Activated T-helper 1 cell treated with anti-CD3 and anti-CD28 coated beads, Interleukin-12 subunit alpha, Interleukin-12 subunit beta, Interleukin-2, Interleukin-4 antibody, amounts not matched to agents 30 ng/mL and 10 ng/mL and 1 ng/mL, durations not matched to agents 14 hours and 24 hours and 36 hours (primary cell): ENCODE measurements at regions not wholly inside any gene's neighbourhood (a gene's known extent, or its start where the extent isn't known, plus 50 kb on each side); places are given as distances from the start of the nearest gene placed in this dataset.

Experiments used
- DNase-seq: peaks from one replicate; pipeline ENCODE4 v3.0.0; 2021; ENCODE audit warnings: low spot score
- H3K27ac Mint-ChIP-seq: one replicate; pipeline ENCODE4 v1.8.0; 2021; ENCODE audit warnings: mild to moderate bottlenecking, mixed read lengths
- H3K27me3 Mint-ChIP-seq: one replicate; pipeline ENCODE4 v1.8.0; 2022; ENCODE audit warnings: mild to moderate bottlenecking, moderate library complexity, mixed read lengths; ENCODE audit not compliant: insufficient read depth
- H3K36me3 Mint-ChIP-seq: one replicate; pipeline ENCODE4 v1.8.0; 2021; ENCODE audit warnings: low read depth, mixed read lengths
- H3K4me1 Mint-ChIP-seq: one replicate; pipeline ENCODE4 v1.8.0; 2021; ENCODE audit warnings: low read depth, mixed read lengths
- H3K4me3 Mint-ChIP-seq: one replicate; pipeline ENCODE4 v1.8.0; 2021; ENCODE audit warnings: mild to moderate bottlenecking, moderate library complexity, mixed read lengths
- H3K9me3 Mint-ChIP-seq: one replicate; pipeline ENCODE4 v1.8.0; 2021; ENCODE audit warnings: mixed read lengths
- intact Hi-C: fragments of 100-400 bp; cut with micrococcal nuclease; formaldehyde crosslinking; loops from one replicate; pipeline ENCODE4 v1.15.1; 2024

DNA sequence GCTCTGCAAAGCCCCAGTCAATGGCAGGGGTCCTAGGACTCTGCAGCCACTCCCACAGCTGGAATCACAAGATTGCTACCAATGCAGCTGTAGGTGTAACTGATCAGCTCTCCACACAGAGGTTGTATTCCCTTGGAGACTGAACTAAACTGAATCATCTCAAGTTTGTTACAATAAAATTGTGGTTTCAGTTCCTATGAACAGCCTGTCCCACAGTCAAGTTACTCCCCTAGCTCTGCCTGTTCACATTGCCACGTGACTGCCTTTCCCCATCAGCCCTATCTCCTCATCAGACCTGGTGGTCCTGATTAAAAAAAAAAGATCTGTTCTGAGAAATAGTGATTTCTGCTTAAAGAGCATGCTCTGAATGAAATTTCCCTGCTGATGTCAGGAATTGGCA is 287.9 kb upstream of the NBEA start:
- no peaks in the 10 kb centered on the region for H3K36me3 Mint-ChIP-seq
- H3K27ac Mint-ChIP-seq: no peak overlapping the region
- H3K9me3 Mint-ChIP-seq: peaks cover 10% of the 10 kb centered on the region
- no peaks in the 10 kb centered on the region for H3K4me1 Mint-ChIP-seq
- H3K4me3 Mint-ChIP-seq: no peak overlapping the region
- H3K27me3 Mint-ChIP-seq: no peaks in the 10 kb centered on the region
- DNase-seq: no peak
- intact Hi-C loops: no loop called here

DNA sequence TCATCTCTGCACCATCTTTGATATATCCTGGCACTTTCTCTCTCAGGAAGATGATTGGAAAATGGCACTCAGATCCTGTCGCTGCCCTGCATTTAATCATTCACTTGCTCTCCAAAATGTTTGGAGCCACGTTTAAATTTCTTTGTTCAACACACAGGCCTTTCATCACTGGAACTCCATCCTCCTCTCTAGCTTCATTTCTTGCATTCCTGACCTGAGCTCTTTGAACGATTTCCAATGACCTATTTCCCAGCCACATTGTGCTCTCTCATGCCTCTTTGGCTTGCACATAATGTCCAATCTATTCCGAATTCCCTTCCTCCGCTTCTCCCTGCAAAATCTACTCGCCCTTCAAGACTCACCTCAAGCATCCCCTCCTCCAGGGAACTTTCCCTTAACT is 287.4 kb upstream of the NBEA start:
- H3K4me1 Mint-ChIP-seq: no peaks in the 10 kb centered on the region
- no peak overlapping the region for H3K4me3 Mint-ChIP-seq
- H3K27me3 Mint-ChIP-seq: no peaks in the 10 kb centered on the region
- H3K9me3 Mint-ChIP-seq: peaks cover 10% of the 10 kb centered on the region
- intact Hi-C loops: no loop called here
- H3K27ac Mint-ChIP-seq: no peak overlapping the region
- no peak for DNase-seq
- H3K36me3 Mint-ChIP-seq: no peaks in the 10 kb centered on the region

DNA sequence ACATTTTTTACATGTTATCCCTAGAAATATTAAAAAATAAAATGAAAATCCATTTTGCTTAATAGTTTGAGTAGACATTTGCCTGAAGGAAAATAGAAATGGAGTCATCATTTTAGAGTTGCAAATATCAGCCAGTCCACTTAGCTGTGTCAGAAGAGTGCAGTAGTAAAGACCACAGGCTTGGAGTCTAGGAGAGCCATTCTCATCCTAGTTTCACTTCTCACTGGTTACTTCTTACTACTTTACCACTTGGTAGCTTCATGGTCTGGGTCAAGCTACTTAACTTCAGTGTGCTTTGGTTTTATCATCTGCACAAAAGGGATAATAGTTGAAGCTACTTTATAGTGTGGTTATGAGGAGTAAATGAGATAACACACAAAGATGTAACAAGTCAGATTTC is 286.5 kb upstream of the NBEA start:
- Mint-ChIP-seq H3K4me3 (no peak overlapping the region), H3K36me3 (no peaks in the 10 kb centered on the region), H3K9me3 (peaks cover 9% of the 10 kb centered on the region), H3K27ac (no peak overlapping the region), H3K4me1 (no peaks in the 10 kb centered on the region), H3K27me3 (no peaks in the 10 kb centered on the region)
- intact Hi-C loops: no loop called here
- no peak for DNase-seq

DNA sequence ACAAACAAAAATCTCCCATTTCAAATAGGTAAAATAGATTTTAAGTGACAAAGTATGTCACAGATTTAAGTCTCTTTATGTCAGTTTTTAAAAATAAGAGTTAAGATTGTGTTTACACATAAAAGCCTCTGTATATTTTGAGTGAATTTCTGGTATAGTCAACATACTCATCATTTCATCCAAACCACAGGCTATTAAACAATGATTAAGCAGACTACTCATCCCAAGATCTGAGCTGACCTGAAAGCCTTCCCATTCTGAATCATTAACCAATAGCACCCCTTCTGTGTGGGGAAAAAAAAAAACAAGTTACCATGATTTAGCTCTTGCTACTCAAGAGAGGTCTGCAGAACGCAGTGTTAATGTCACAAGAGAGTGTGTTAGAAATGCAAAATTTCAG is 284.4 kb upstream of the NBEA start:
- no peak overlapping the region for H3K4me3 Mint-ChIP-seq
- no peak for DNase-seq
- intact Hi-C loops: no loop called here
- no peaks in the 10 kb centered on the region for H3K9me3 Mint-ChIP-seq
- H3K27ac Mint-ChIP-seq: no peak overlapping the region
- H3K27me3 Mint-ChIP-seq: no peaks in the 10 kb centered on the region
- no peaks in the 10 kb centered on the region for H3K36me3 Mint-ChIP-seq
- no peaks in the 10 kb centered on the region for H3K4me1 Mint-ChIP-seq

DNA sequence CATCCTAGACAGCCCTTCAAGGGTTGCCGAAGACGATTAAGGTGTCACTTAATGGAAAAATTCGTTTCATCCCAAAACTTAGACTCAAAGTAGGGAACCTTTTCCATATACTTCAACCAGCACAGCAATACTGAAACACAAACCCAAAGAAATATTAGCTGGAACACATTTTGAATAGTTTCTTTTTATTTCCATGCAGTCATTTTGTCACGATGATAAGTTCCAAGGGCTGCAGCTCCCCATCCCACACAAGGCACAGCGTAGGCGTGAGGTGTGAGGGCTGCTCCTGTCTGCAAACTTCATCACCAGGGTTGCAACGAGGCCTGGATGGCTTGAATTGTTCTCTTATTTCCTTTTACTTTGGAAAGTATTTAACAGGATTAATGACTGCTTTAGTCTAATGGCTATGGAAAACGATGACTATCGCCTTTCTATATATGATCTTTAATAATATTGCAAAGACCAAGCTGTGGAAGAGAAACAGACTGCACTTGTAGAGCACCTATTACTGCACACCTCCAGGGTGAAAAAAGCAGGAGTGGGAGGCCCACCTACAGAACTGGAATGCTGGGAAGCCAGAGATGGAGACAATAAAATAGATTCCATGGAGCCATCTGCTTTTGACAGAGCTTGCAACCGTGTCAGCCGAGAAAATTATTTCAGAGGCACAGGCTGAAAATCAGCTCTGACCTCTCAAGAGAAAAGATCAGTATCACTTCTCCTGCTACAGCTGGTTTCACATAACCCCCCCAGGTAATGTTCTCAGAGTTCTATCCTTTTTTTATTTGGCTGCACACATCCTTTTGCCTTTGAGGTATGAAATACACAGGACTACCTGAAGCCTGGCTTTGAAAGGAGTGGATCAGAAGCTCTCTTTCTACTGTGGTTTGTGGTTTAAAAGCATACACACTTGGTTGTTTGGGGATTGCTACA is 274.5 kb upstream of the NBEA start:
- H3K27ac Mint-ChIP-seq: no peak overlapping the region
- no peak for DNase-seq
- no peaks in the 10 kb centered on the region for H3K36me3 Mint-ChIP-seq
- H3K27me3 Mint-ChIP-seq: no peaks in the 10 kb centered on the region
- intact Hi-C loops: no loop called here
- peaks cover 3% of the 10 kb centered on the region for H3K9me3 Mint-ChIP-seq
- H3K4me1 Mint-ChIP-seq: no peaks in the 10 kb centered on the region
- no peak overlapping the region for H3K4me3 Mint-ChIP-seq

DNA sequence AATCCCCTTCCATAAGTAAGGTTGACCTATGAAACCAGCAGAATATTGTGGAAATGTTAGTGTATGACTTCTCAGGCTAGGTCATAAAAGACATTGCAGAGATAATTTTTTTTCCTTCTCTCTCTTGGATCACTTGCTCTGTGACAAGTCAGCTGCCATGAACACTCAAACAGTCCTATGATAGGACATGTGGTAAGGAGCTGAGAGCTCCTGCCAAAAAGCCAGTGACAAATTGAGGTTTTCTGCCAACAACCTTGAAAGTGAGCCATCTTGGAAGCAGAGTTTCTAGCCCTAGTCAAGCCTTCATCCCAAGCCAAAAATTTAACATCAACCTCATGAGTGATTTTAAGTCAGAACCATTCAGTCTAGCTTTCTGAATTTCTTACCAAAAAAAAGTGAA is 270.9 kb upstream of the NBEA start:
- no peaks in the 10 kb centered on the region for H3K9me3 Mint-ChIP-seq
- no peak for DNase-seq
- no peak overlapping the region for H3K27ac Mint-ChIP-seq
- H3K36me3 Mint-ChIP-seq: no peaks in the 10 kb centered on the region
- no peaks in the 10 kb centered on the region for H3K4me1 Mint-ChIP-seq
- intact Hi-C loops: no loop called here
- H3K27me3 Mint-ChIP-seq: no peaks in the 10 kb centered on the region
- H3K4me3 Mint-ChIP-seq: no peak overlapping the region

DNA sequence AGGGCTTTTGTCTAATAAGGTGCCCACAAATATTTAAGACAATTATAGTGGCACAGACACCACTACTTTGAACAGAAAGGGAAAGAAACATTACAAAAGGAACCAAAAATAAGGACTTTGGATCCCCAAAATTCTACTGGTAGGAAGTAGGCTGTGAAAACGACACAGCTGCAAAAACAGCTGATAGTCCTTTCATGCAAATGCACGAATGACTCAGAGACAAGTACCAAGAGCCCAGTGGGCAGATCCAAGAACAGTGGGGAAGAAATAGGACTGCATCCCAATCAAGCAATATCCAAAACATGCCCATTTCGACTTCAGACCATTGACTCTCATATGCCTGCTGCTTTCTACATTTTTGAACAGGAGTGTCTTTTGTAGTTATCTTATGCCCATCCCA is 269.4 kb upstream of the NBEA start:
- no peak for DNase-seq
- intact Hi-C loops: no loop called here
- H3K27ac Mint-ChIP-seq: no peak overlapping the region
- H3K9me3 Mint-ChIP-seq: no peaks in the 10 kb centered on the region
- no peaks in the 10 kb centered on the region for H3K4me1 Mint-ChIP-seq
- H3K27me3 Mint-ChIP-seq: no peaks in the 10 kb centered on the region
- no peak overlapping the region for H3K4me3 Mint-ChIP-seq
- no peaks in the 10 kb centered on the region for H3K36me3 Mint-ChIP-seq

DNA sequence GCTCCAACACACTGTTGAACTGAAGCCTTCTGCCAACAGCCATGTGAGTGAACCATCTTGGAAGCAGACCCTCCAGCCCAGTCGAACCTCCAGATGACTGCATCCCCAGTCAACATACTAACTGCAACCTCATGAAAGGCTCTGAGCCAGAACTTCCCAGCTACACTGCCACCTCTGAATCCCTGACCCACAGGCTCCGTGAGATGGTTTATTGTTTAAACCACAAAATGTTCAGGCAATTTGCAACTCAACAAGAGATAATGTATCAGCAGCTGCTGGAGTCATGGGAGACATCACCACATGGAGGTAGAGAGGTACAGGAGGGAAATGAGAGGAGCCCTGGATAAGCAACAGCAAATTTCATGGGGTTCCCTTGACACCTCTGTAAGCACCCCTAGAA is 266.4 kb upstream of the NBEA start:
- Mint-ChIP-seq H3K9me3 (no peaks in the 10 kb centered on the region), H3K4me3 (no peak overlapping the region), H3K36me3 (no peaks in the 10 kb centered on the region), H3K27me3 (no peaks in the 10 kb centered on the region), H3K4me1 (no peaks in the 10 kb centered on the region), H3K27ac (no peak overlapping the region)
- intact Hi-C loops: no loop called here
- no peak for DNase-seq

DNA sequence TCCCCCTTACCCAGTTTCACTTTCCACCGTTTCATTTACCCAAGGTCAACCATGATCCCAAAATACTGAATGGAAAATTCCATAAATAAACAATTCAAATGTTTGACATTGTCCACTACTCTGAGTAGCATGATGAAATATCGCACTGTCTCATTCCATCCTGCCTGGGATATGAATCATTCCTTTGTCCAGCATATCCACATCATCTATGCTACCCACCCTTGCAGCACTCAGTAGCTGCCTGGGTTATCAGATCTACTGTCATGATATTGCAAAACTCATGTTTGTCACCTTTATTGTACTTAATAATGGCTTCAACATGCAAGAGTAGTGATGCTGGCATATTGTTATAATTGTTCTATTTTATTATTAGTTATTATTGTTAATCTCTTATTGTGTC is 263.9 kb upstream of the NBEA start:
- intact Hi-C loops: no loop called here
- Mint-ChIP-seq H3K27me3 (no peaks in the 10 kb centered on the region), H3K4me3 (no peak overlapping the region), H3K27ac (no peak overlapping the region), H3K36me3 (no peaks in the 10 kb centered on the region), H3K4me1 (no peaks in the 10 kb centered on the region), H3K9me3 (no peaks in the 10 kb centered on the region)
- DNase-seq: no peak

DNA sequence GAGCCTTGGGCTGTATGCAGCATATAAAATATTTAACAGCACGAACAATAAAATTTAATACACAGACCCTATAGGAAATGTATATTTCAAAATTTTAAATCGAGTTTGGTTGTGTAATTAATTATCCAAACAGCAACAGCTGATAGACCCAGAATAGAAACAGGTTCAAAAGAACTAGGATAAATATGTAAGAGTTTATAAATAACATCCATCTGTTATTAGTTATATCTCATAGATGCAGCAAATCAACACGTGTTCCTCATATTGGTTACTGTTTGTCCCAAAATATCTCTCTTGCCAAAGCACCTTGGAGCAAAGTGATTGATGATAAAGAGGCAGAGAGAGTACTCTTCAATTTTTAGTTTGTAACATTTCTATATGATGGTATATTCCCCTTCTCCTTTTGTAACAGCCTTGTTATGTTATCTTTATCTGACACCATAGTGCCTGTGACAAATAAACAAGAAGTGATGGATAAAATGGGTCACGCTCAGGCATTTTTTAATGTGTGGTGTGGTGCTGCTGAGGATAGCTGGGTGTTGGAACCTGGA is 260.6 kb upstream of the NBEA start:
- Mint-ChIP-seq H3K27ac (no peak overlapping the region), H3K4me3 (no peak overlapping the region), H3K4me1 (no peaks in the 10 kb centered on the region), H3K27me3 (no peaks in the 10 kb centered on the region), H3K9me3 (no peaks in the 10 kb centered on the region), H3K36me3 (no peaks in the 10 kb centered on the region)
- DNase-seq: no peak
- intact Hi-C loops: no loop called here

DNA sequence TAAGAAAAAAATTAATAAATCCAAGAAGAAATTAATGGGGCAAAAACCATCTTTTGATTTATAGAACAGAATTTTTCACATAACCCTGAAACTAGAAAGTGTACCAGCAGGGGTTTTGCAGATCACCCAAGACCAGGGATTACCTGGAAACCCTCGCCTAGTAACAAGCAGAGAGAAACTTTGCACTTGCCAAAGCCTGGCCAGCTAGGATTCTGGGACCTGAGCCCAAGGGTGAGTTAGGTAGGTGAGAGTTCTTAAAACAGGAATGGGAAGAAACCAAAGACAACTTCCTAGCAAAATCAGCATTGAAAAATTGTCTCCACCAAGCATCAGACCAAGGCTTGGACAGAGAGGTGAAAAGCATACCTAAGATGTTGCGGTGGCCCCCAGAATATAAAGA is 247.0 kb upstream of the NBEA start:
- intact Hi-C loops: no loop called here
- DNase-seq: no peak
- Mint-ChIP-seq H3K4me3 (no peak overlapping the region), H3K9me3 (peaks cover 8% of the 10 kb centered on the region), H3K36me3 (no peaks in the 10 kb centered on the region), H3K27ac (no peak overlapping the region), H3K27me3 (no peaks in the 10 kb centered on the region), H3K4me1 (no peaks in the 10 kb centered on the region)

DNA sequence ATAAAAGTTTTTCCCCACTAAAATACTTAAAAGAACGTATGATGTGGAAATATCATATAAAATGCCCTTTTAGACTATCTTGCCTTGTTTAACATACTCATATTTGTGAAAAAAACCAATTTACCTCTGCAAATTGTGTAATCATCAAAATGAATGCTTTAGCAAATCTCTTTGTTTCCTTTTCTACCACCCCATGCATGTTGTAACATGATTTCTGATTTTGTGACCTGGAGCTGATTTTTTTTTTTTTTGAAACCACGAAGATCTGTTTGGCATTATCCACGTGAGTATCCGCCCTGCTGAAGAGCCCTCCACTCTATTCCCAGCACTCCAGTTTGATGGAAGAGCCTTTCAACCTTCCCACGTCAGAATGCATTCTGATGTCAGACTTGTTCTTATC is 245.8 kb upstream of the NBEA start:
- no peak for DNase-seq
- Mint-ChIP-seq H3K9me3 (peaks cover 5% of the 10 kb centered on the region), H3K36me3 (no peaks in the 10 kb centered on the region), H3K27me3 (no peaks in the 10 kb centered on the region), H3K4me1 (no peaks in the 10 kb centered on the region), H3K27ac (no peak overlapping the region), H3K4me3 (no peak overlapping the region)
- intact Hi-C loops: no loop called here

DNA sequence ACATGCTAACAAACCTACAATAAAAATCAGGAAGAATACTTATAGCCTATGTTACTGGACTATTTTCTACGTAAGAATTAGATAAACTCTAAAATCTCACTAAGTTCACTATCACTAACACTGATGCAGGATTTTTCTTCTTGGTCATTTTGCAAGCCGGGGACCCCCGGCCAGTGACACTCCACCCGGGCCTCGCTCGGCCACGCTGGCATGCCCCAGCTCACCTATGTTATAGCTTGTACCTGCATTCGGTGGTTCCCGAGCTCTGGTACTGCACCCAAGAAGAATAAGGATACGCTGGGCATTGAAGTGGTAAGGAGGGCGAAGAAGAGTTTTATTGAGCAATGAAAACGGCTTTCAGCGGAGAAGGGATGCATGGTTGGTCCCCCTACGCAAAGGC is 245.3 kb upstream of the NBEA start:
- Mint-ChIP-seq H3K9me3 (peaks cover 5% of the 10 kb centered on the region), H3K4me3 (no peak overlapping the region), H3K36me3 (no peaks in the 10 kb centered on the region), H3K4me1 (no peaks in the 10 kb centered on the region), H3K27me3 (no peaks in the 10 kb centered on the region), H3K27ac (no peak overlapping the region)
- DNase-seq: no peak
- intact Hi-C loops: no loop called here

DNA sequence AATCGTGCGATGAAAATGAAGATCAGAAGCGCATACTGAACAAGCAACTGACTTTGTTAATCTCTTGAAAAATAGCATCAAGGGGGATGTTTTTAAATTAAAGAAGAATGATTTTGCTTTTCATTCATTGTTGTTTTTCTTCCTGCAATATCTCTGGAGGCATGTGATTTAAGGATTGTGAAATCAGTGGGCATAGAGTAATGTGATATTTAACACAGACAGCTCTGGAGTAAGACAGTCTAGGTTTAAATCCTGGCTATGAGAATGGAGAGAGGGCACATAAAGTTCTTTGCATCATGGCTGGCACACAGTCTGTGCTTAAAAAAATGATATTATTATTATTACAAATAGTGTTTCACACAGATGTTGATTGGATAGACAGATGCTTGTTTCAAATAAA is 243.1 kb upstream of the NBEA start:
- H3K27ac Mint-ChIP-seq: no peak overlapping the region
- DNase-seq: no peak
- no peaks in the 10 kb centered on the region for H3K27me3 Mint-ChIP-seq
- H3K9me3 Mint-ChIP-seq: peaks cover 5% of the 10 kb centered on the region
- no peak overlapping the region for H3K4me3 Mint-ChIP-seq
- no peaks in the 10 kb centered on the region for H3K4me1 Mint-ChIP-seq
- no peaks in the 10 kb centered on the region for H3K36me3 Mint-ChIP-seq
- intact Hi-C loops: no loop called here
